ENCODE measurements at regions not wholly inside any gene's neighbourhood (a gene's known extent, or its start where the extent isn't known, plus 50 kb on each side); places are given as distances from the start of the nearest gene placed in this dataset.

DNA sequence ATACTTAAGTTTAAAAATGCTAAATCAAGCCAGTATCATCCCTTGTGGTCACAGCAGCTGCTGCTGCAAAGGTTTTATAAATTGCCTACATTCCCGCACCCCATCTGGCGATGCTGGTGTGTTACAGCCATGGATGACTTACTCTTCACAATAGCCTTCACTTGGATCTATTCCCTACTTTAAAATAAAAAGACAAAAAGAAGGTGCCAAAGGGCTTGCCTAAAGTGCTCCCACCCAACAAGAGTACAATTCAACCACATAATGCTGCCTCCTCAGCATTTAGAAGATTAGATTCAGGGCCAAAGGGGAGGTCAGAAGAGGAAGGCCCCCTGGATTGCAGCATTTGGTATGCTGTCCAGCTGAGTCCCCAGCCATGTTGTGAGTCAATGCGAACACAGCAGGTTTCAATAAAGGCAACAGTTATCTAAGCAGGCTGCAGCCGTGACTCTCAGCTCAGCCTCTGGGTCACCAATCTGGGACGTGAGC is 176.1 kb downstream of the DAD1 start:
- intact Hi-C loops (cut with DNase I; ENCODE audit: low total_unique reads): no loop called here
- TF ChIP-seq, protein P1, sequence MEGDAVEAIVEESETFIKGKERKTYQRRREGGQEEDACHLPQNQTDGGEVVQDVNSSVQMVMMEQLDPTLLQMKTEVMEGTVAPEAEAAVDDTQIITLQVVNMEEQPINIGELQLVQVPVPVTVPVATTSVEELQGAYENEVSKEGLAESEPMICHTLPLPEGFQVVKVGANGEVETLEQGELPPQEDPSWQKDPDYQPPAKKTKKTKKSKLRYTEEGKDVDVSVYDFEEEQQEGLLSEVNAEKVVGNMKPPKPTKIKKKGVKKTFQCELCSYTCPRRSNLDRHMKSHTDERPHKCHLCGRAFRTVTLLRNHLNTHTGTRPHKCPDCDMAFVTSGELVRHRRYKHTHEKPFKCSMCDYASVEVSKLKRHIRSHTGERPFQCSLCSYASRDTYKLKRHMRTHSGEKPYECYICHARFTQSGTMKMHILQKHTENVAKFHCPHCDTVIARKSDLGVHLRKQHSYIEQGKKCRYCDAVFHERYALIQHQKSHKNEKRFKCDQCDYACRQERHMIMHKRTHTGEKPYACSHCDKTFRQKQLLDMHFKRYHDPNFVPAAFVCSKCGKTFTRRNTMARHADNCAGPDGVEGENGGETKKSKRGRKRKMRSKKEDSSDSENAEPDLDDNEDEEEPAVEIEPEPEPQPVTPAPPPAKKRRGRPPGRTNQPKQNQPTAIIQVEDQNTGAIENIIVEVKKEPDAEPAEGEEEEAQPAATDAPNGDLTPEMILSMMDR (IDR thresholded peaks at IDR 0.05): no peak
- TF ChIP-seq POLR2A (IDR thresholded peaks at IDR 0.05): no peak
- no peak overlapping the region for H3K4me3 ChIP-seq
- DNase-seq: no peak
- H3K4me1 ChIP-seq: no peaks in the 10 kb centered on the region
- H3K27me3 ChIP-seq: no peaks in the 10 kb centered on the region
- WGBS, 2 donors: 89 to 91% methylated on average over 5 of the region's 5 CpGs
- no peaks in the 10 kb centered on the region for H3K9me3 ChIP-seq
- no peak overlapping the region for H3K27ac ChIP-seq
- no peaks in the 10 kb centered on the region for H3K36me3 ChIP-seq (ENCODE audit: low read depth, missing control alignments)

DNA sequence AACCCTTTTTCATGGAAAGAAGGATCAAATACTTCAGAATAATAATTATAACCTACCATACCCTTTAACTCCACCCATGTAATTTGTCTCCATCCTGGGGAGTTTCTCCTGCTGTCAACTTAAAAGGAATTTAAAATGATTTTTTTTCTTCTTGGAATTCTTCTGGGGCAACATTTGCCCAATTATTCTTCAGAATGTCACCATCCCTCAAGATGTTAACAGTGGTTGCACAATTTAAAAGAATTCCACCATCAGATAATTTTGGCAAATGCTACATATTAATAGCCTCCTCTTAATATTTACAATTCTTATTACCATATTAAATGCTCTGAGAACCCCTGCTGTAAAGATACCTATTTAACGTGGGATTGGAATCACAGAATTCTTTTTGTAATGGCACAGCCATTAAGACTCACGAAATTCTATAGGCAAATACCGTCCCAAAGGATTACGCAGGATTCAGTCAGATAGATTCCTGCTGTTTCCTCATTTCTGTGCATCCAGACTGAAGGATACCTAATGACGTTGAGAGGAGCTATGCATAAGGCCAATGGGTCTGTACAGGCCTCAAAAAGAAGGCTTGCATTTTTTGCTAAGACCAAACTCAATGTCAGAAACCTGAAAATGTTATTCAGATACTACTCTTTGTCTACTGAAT is 177.5 kb downstream of the DAD1 start:
- Histone ChIP-seq H3K27me3 (no peaks in the 10 kb centered on the region), H3K4me1 (no peaks in the 10 kb centered on the region), H3K4me3 (no peak overlapping the region), H3K36me3 (ENCODE audit: low read depth, missing control alignments) (no peaks in the 10 kb centered on the region), H3K9me3 (no peaks in the 10 kb centered on the region), H3K27ac (no peak overlapping the region)
- intact Hi-C loops (cut with DNase I; ENCODE audit: low total_unique reads): no loop called here
- TF ChIP-seq, protein P1 (IDR thresholded peaks at IDR 0.05): no peak
- no peak for TF ChIP-seq POLR2A (IDR thresholded peaks at IDR 0.05)
- 89 to 90% methylated on average over 5 of the region's 5 CpGs for WGBS, 2 donors
- no peak for DNase-seq

DNA sequence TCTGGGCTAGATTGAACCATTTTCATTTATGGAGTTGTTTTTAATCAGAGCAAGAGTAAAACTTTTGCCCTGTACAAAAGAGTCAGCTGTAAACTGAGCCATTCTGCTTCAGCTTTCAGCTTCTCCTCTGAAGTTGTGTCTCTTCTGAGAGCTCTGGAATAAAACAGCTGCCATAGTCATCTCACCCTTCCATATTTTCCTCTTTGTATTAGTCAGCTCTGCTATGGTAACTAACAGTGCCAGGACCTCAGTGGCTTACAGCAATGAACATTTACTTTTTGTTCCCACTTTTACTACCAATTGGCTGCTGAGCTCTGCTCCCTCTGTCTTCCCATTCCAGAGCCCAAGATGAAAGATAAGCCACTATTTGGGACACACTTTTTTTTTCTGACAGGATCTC is 178.5 kb downstream of the DAD1 start:
- TF ChIP-seq, protein P1 (IDR thresholded peaks at IDR 0.05): no peak
- TF ChIP-seq POLR2A (IDR thresholded peaks at IDR 0.05): no peak
- no peaks in the 10 kb centered on the region for H3K4me1 ChIP-seq
- H3K4me3 ChIP-seq: no peak overlapping the region
- no peaks in the 10 kb centered on the region for H3K9me3 ChIP-seq
- H3K36me3 ChIP-seq (ENCODE audit: low read depth, missing control alignments): no peaks in the 10 kb centered on the region
- no peak overlapping the region for H3K27ac ChIP-seq
- no peak for DNase-seq
- intact Hi-C loops (cut with DNase I; ENCODE audit: low total_unique reads): no loop called here
- H3K27me3 ChIP-seq: no peaks in the 10 kb centered on the region

DNA sequence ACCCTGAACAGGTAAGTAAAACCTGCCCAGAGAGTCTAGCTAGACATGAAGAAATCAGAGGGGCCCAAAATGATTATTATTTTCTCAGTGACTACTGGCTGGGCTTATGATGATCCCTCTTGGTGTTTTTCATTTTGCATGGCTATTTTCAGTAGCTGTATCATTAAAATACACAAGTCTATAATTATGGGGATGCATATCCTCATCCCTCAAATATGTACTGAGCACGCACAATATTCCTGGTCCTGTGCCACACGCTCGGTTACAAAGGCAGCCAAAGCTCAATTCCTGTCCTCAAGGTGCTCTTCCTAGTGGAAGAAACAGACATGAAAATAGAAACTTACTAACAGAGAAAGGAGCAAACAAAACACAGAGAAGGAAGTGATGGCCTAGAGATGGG is 180.0 kb downstream of the DAD1 start:
- H3K4me1 ChIP-seq: no peaks in the 10 kb centered on the region
- intact Hi-C loops (cut with DNase I; ENCODE audit: low total_unique reads): no loop called here
- no peak for DNase-seq
- H3K27ac ChIP-seq: no peak overlapping the region
- WGBS, 2 donors: 84 to 97% methylated on average over 3 of the region's 3 CpGs
- H3K36me3 ChIP-seq (ENCODE audit: low read depth, missing control alignments): no peaks in the 10 kb centered on the region
- no peaks in the 10 kb centered on the region for H3K9me3 ChIP-seq
- no peak overlapping the region for H3K4me3 ChIP-seq
- TF ChIP-seq, protein P1 (IDR thresholded peaks at IDR 0.05): no peak
- no peak for TF ChIP-seq POLR2A (IDR thresholded peaks at IDR 0.05)
- no peaks in the 10 kb centered on the region for H3K27me3 ChIP-seq

DNA sequence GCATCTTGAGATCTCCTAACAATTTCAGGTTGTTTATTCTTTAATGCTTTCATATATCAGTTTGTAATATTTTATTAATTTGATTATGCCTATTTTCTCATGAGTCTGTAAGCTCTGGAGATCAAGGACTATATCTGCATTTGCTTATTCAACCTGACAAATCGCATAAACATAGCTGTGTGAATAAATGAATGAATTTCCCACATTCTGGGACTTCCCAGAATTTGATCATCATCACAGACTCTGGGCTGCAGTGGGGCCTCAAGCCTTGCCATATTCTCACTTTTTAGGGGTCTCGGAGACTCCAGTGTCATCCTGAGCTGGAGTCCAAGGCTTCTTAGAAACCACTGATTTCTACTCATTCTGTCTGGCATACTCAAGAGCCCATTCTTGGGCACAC is 180.5 kb downstream of the DAD1 start:
- TF ChIP-seq POLR2A (IDR thresholded peaks at IDR 0.05): no peak
- TF ChIP-seq, protein P1 (IDR thresholded peaks at IDR 0.05): no peak
- Histone ChIP-seq H3K27me3 (no peaks in the 10 kb centered on the region), H3K4me3 (no peak overlapping the region), H3K4me1 (no peaks in the 10 kb centered on the region), H3K9me3 (no peaks in the 10 kb centered on the region), H3K36me3 (ENCODE audit: low read depth, missing control alignments) (no peaks in the 10 kb centered on the region), H3K27ac (no peak overlapping the region)
- WGBS, 2 donors: 95 to 96% methylated on average over 2 of the region's 2 CpGs
- intact Hi-C loops (cut with DNase I; ENCODE audit: low total_unique reads): no loop called here
- DNase-seq: no peak
